Neural cell (in vitro differentiated cells): ENCODE measurements at regions not wholly inside any gene's neighbourhood (a gene's known extent, or its start where the extent isn't known, plus 50 kb on each side); places are given as distances from the start of the nearest gene placed in this dataset.

Experiments
- H2AFZ ChIP-seq: fragments of 200-600, 300-800 bp; sonication (generic), shearing (Covaris generic); 2 replicates; pipeline ENCODE4 v1.6.0; 2014; ENCODE audit warnings: low read depth, mild to moderate bottlenecking, antibody characterized with exemption, low read length, moderate library complexity
- H3F3A ChIP-seq: fragments of 200-600 bp; shearing (Covaris generic); 2 replicates; pipeline ENCODE4 v1.6.1; 2016; ENCODE audit warnings: mild to moderate bottlenecking, moderate library complexity, mixed read lengths, antibody characterized with exemption, low read length; ENCODE audit not compliant: insufficient read depth, poor library complexity, severe bottlenecking
- H3K27ac ChIP-seq: fragments of 200-600, 300-800 bp; sonication (generic), shearing (Covaris generic); 2 replicates; pipeline ENCODE4 v1.5.1; 2014; ENCODE audit warnings: mild to moderate bottlenecking, low read length, moderate library complexity
- H3K27me3 ChIP-seq: fragments of 300-800, 200-600 bp; sonication (generic), shearing (Covaris generic); 2 replicates; pipeline ENCODE4 v1.6.0; 2014; ENCODE audit warnings: mild to moderate bottlenecking, low read depth, low read length, moderate library complexity; ENCODE audit not compliant: insufficient read depth
- H3K36me3 ChIP-seq: fragments of 300-800, 200-600 bp; sonication (generic), shearing (Covaris generic); 2 replicates; pipeline ENCODE4 v1.5.1; 2014; ENCODE audit warnings: mild to moderate bottlenecking, antibody characterized with exemption, low read length, moderate library complexity; ENCODE audit not compliant: insufficient read depth
- H3K4me2 ChIP-seq: fragments of 300-800, 200-600 bp; sonication (generic), shearing (Covaris generic); 2 replicates; pipeline ENCODE4 v1.6.0; 2014; ENCODE audit warnings: mild to moderate bottlenecking, low read length
- H3K4me3 ChIP-seq: fragments of 300-800, 200-600 bp; sonication (generic), shearing (Covaris generic); 2 replicates; pipeline ENCODE4 v1.5.1; 2014; ENCODE audit warnings: mild to moderate bottlenecking, low read length, moderate library complexity
- H3K79me2 ChIP-seq: fragments of 200-600 bp; shearing (Covaris generic); replicated peaks from 2 replicates; pipeline ENCODE4 v1.6.0; 2014; ENCODE audit warnings: mild to moderate bottlenecking, low read length, moderate library complexity; ENCODE audit not compliant: insufficient read depth
- H3K9ac ChIP-seq: fragments of 300-800, 200-600 bp; sonication (generic), shearing (Covaris generic); 2 replicates; pipeline ENCODE4 v1.6.1; 2016; ENCODE audit warnings: mild to moderate bottlenecking, low read length, mixed read lengths
- H3K9me2 ChIP-seq: fragments of 200-600 bp; shearing (Covaris generic); 2 replicates; pipeline ENCODE4 v1.6.1; 2016; ENCODE audit warnings: mild to moderate bottlenecking, low read length, mixed read lengths; ENCODE audit not compliant: insufficient read depth
- H3K9me3 ChIP-seq: fragments of 200-600, 300-800 bp; sonication (generic), shearing (Covaris generic); 2 replicates; pipeline ENCODE4 v1.6.1; 2016; ENCODE audit warnings: mild to moderate bottlenecking, mixed run types, low read length, moderate library complexity, mixed read lengths
- H4K20me1 ChIP-seq: fragments of 200-600 bp; shearing (Covaris generic); 2 replicates; pipeline ENCODE4 v1.6.1; 2016; ENCODE audit warnings: mild to moderate bottlenecking, mixed run types; ENCODE audit not compliant: insufficient read depth
- CTCF ChIP-seq: fragments of 450-650 bp; IDR thresholded peaks from 2 replicates; pipeline ENCODE4 v1.5.1; 2014; ENCODE audit warnings: antibody characterized with exemption, mild to moderate bottlenecking, moderate library complexity; ENCODE audit not compliant: poor library complexity, severe bottlenecking
- EP300 ChIP-seq: fragments of 450-650 bp; conservative IDR thresholded peaks from 2 replicates; pipeline ENCODE4 v1.6.1; 2014; ENCODE audit warnings: antibody characterized with exemption, mild to moderate bottlenecking, moderate library complexity; ENCODE audit not compliant: poor library complexity, severe bottlenecking
- EZH2 ChIP-seq: fragments of 200-600, 300-800 bp; shearing (Covaris generic), sonication (generic); IDR thresholded peaks from 2 replicates; pipeline ENCODE4 v1.6.1; 2014; ENCODE audit warnings: antibody characterized with exemption, low read length, borderline replicate concordance, mild to moderate bottlenecking; ENCODE audit not compliant: insufficient read depth, poor library complexity, severe bottlenecking
- MXI1 ChIP-seq: fragments of 450-650 bp; conservative IDR thresholded peaks from 2 replicates; pipeline ENCODE4 v1.6.1; 2014; ENCODE audit warnings: antibody characterized with exemption, mild to moderate bottlenecking; ENCODE audit not compliant: poor library complexity, severe bottlenecking
- POLR2AphosphoS5 ChIP-seq: IDR thresholded peaks from 2 replicates; pipeline ENCODE4 v1.6.1; 2012
- RAD21 ChIP-seq: fragments of 450-650 bp; conservative IDR thresholded peaks from 2 replicates; pipeline ENCODE4 v1.6.1; 2014; ENCODE audit warnings: antibody characterized with exemption, mild to moderate bottlenecking, moderate library complexity
- REST ChIP-seq: IDR thresholded peaks from 2 replicates; pipeline ENCODE4 v1.6.1; 2012; ENCODE audit warnings: borderline replicate concordance
- SMC3 ChIP-seq: fragments of 450-650 bp; conservative IDR thresholded peaks from 2 replicates; pipeline ENCODE4 v1.6.1; 2014; ENCODE audit warnings: antibody characterized with exemption, mild to moderate bottlenecking, moderate library complexity; ENCODE audit not compliant: poor library complexity
- TAF1 ChIP-seq: IDR thresholded peaks from 2 replicates; pipeline ENCODE4 v1.6.1; 2012; ENCODE audit warnings: low read depth

- TF ChIP-seq REST (no peak), MXI1 (no peak), CTCF (no peak), POLR2AphosphoS5 (no peak), EP300 (no peak)
- no peaks in the 10 kb centered on the region for H3K27me3 ChIP-seq
- no peaks in the 10 kb centered on the region for H3F3A ChIP-seq
- H3K27ac ChIP-seq = no peak overlapping the region
- no peak overlapping the region for H3K9ac ChIP-seq
- H4K20me1 ChIP-seq = no peaks in the 10 kb centered on the region
- no peak overlapping the region for H2AFZ ChIP-seq
- no peak overlapping the region for H3K4me3 ChIP-seq
- H3K36me3 ChIP-seq = no peaks in the 10 kb centered on the region
- H3K9me3 ChIP-seq = no peaks in the 10 kb centered on the region
- H3K79me2 ChIP-seq = no peaks in the 10 kb centered on the region
- no peak overlapping the region for H3K4me2 ChIP-seq
- H3K9me2 ChIP-seq = no peaks in the 10 kb centered on the region
Observed at GRCh38 chr4:22196551-22196950, 248.0 kb upstream of the KCNIP4 start.

- H3K79me2 ChIP-seq = no peaks in the 10 kb centered on the region
- no peak overlapping the region for H2AFZ ChIP-seq
- no peaks in the 10 kb centered on the region for H4K20me1 ChIP-seq
- peak overlapping the region; percentile 5 for H3K27ac ChIP-seq
- no peak overlapping the region for H3K4me3 ChIP-seq
- H3K9me3 ChIP-seq = no peaks in the 10 kb centered on the region
- peaks cover 2% of the 10 kb centered on the region for H3F3A ChIP-seq
- no peaks in the 10 kb centered on the region for H3K36me3 ChIP-seq
- no peaks in the 10 kb centered on the region for H3K9me2 ChIP-seq
- no peak overlapping the region for H3K9ac ChIP-seq
- H3K4me2 ChIP-seq = no peak overlapping the region
- H3K27me3 ChIP-seq = no peaks in the 10 kb centered on the region
- TF ChIP-seq EZH2 = no peak
- no peak for TF ChIP-seq SMC3
- no peak for TF ChIP-seq RAD21
Observed at GRCh38 chr4:22192084-22192511, 243.5 kb upstream of the KCNIP4 start.

GRCh38 chr4:22191565-22191964 is 243.0 kb upstream of the KCNIP4 start:
- no peak overlapping the region for H3K9ac ChIP-seq
- no peak overlapping the region for H3K27ac ChIP-seq
- no peaks in the 10 kb centered on the region for H3K27me3 ChIP-seq
- no peaks in the 10 kb centered on the region for H4K20me1 ChIP-seq
- no peak for TF ChIP-seq EP300
- no peak for TF ChIP-seq TAF1
- TF ChIP-seq REST = no peak
- no peak for TF ChIP-seq CTCF
- TF ChIP-seq RAD21 = no peak
- no peak for TF ChIP-seq SMC3
- no peak for TF ChIP-seq POLR2AphosphoS5
- no peak for TF ChIP-seq MXI1
- no peak for TF ChIP-seq EZH2
- no peak overlapping the region for H3K4me3 ChIP-seq
- no peak overlapping the region for H2AFZ ChIP-seq
- H3K9me3 ChIP-seq = no peaks in the 10 kb centered on the region
- H3K4me2 ChIP-seq = no peak overlapping the region
- no peaks in the 10 kb centered on the region for H3K36me3 ChIP-seq
- peaks cover 4% of the 10 kb centered on the region for H3F3A ChIP-seq
- no peaks in the 10 kb centered on the region for H3K9me2 ChIP-seq
- H3K79me2 ChIP-seq = no peaks in the 10 kb centered on the region
